GM18498 (cell line): ENCODE measurements at regions not wholly inside any gene's neighbourhood (a gene's known extent, or its start where the extent isn't known, plus 50 kb on each side); places are given as distances from the start of the nearest gene placed in this dataset.
"Not testable (repeated sequence)": the region's sequence is repeated elsewhere in the genome, so short reads cannot be mapped to it uniquely, and the experiment has no call there.

Source experiments
- ATAC-seq: cut with Tn5 transposase; IDR thresholded peaks from one replicate; pipeline ENCODE4 v1.9.1; 2021; ENCODE audit warnings: mild to moderate bottlenecking, moderate library complexity; ENCODE audit not compliant: unreplicated experiment

- no peak for ATAC-seq
Measured at GRCh38 chr7:93830141-93830925, 60.2 kb downstream of the TFPI2 start.

GRCh38 chr7:93828260-93828659 is 62.3 kb downstream of the TFPI2 start:
- ATAC-seq: peak; percentile 87

- ATAC-seq: no peak
Measured at GRCh38 chr7:93823621-93824020, 66.9 kb downstream of the TFPI2 start.

- peak; percentile 80 for ATAC-seq
Measured at GRCh38 chr7:93821463-93821862, 69.1 kb downstream of the TFPI2 start.

GRCh38 chr7:93819699-93820098 is 70.9 kb downstream of the TFPI2 start:
- ATAC-seq: no peak

- no peak for ATAC-seq
Measured at GRCh38 chr7:93817526-93817925, 73.0 kb downstream of the TFPI2 start.

- no peak for ATAC-seq
Measured at GRCh38 chr7:93817004-93817403, 73.5 kb downstream of the TFPI2 start.

- no peak for ATAC-seq
Measured at GRCh38 chr7:93813514-93813913, 77.0 kb downstream of the TFPI2 start.

GRCh38 chr7:93812061-93812460 is 78.5 kb downstream of the TFPI2 start:
- no peak for ATAC-seq

- ATAC-seq: no peak
Measured at GRCh38 chr7:93811198-93811597, 79.4 kb downstream of the TFPI2 start.

- no peak for ATAC-seq
Measured at GRCh38 chr7:93810561-93810960, 80.0 kb downstream of the TFPI2 start.

GRCh38 chr7:93804726-93805125 is 85.8 kb downstream of the TFPI2 start:
- ATAC-seq: no peak

GRCh38 chr7:93799750-93800357 is 90.7 kb downstream of the TFPI2 start:
- no peak for ATAC-seq

- ATAC-seq: not testable (repeated sequence)
Measured at GRCh38 chr7:93793084-93793697, 97.4 kb downstream of the TFPI2 start.

- ATAC-seq: no peak
Measured at GRCh38 chr7:93779115-93779514, 111.4 kb downstream of the TFPI2 start.

GRCh38 chr7:93778384-93778783 is 112.2 kb downstream of the TFPI2 start:
- no peak for ATAC-seq

- ATAC-seq: no peak
Measured at GRCh38 chr7:93773446-93773845, 117.1 kb downstream of the TFPI2 start.

- ATAC-seq: no peak
Measured at GRCh38 chr7:93765475-93765874, 125.1 kb downstream of the TFPI2 start.

- ATAC-seq: no peak
Measured at GRCh38 chr7:93758631-93759030, 131.9 kb downstream of the TFPI2 start.

GRCh38 chr7:93757426-93757825 is 133.1 kb downstream of the TFPI2 start:
- ATAC-seq: no peak

GRCh38 chr7:93756890-93757289 is 133.7 kb downstream of the TFPI2 start:
- ATAC-seq: no peak

- ATAC-seq: no peak
Measured at GRCh38 chr7:93751421-93751820, 139.1 kb downstream of the TFPI2 start.
